Ectodermal cell (in vitro differentiated cells): ENCODE measurements at regions not wholly inside any gene's neighbourhood (a gene's known extent, or its start where the extent isn't known, plus 50 kb on each side); places are given as distances from the start of the nearest gene placed in this dataset.

ENCODE experiments used
- H3K27ac ChIP-seq: 2 replicates; pipeline ENCODE4 v1.7.0; 2013; ENCODE audit warnings: mild to moderate bottlenecking, low read depth, low read length; ENCODE audit not compliant: insufficient read depth, poor library complexity, severe bottlenecking
- H3K27me3 ChIP-seq: 2 replicates; pipeline ENCODE4 v1.7.0; 2013; ENCODE audit warnings: mild to moderate bottlenecking, low read length; ENCODE audit not compliant: insufficient read depth, control insufficient read depth, poor library complexity, severe bottlenecking
- H3K36me3 ChIP-seq: one replicate; pipeline ENCODE4 v1.7.0; 2013; ENCODE audit warnings: low read length; ENCODE audit not compliant: control insufficient read depth, insufficient read depth
- H3K4me1 ChIP-seq: one replicate; pipeline ENCODE4 v1.7.0; 2013; ENCODE audit warnings: low read length; ENCODE audit not compliant: control insufficient read depth, insufficient read depth
- H3K4me3 ChIP-seq: 2 replicates; pipeline ENCODE4 v1.7.0; 2013; ENCODE audit warnings: low read depth, low read length, control low read depth; ENCODE audit not compliant: insufficient read depth
- H3K9me3 ChIP-seq: 2 replicates; pipeline ENCODE4 v1.7.0; 2013; ENCODE audit warnings: mild to moderate bottlenecking, low read length, moderate library complexity; ENCODE audit not compliant: control insufficient read depth
- WGBS, 2 experiments: methylation state at CpG; one replicate each; pipeline ENCODE4 v1.1.7; 2013; ENCODE audit warnings: missing lambda C conversion rate in 2 of 2; 5-methylcytosine and 5-hydroxymethylcytosine counted together

DNA sequence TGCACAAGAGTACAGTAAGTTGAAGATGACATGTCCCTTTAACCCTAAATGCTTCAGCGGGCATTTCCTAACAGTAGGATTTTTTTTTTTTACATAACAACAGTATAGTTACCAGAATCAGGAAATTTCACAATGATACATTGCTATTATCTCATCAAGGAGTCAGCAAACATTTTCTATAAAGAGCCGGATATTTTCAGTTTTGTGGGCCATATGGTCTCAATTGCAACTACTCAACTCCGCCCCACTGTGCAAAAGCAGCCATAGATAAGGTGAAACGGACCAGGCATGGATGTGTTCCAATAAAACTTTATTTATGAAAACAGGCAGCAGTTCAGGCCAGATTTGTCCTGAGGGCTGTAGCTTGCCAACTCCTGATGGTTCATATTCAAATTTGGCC is 130.6 kb downstream of the SMAD6 start:
- no peaks in the 10 kb centered on the region for H3K9me3 ChIP-seq
- H3K27ac ChIP-seq = no peak overlapping the region
- H3K27me3 ChIP-seq = no peaks in the 10 kb centered on the region
- 94 to 98% methylated on average over 3 to 4 of the region's 4 CpGs for WGBS, 2 experiments
- H3K36me3 ChIP-seq = no peaks in the 10 kb centered on the region
- no peak overlapping the region for H3K4me3 ChIP-seq
- H3K4me1 ChIP-seq = peaks cover 14% of the 10 kb centered on the region

DNA sequence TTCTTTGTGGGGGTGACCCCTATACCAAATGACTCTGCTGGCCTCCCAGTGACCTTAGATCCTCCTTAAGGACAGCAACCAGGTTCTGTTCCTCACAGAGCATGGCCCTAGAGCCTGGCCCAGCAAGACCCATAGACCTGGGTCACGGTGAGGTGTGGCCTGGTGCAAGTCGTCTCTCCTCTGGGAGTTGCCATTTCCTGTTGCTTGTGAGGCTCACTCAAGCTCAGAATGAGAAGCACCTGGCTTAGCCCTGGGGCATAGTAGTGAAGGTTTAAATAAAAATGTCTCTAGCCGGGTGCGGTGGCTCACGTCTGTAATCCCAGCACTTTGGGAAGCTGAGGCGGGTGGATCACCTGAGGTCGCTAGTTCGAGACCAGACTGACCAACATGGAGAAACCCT is 131.3 kb downstream of the SMAD6 start:
- Histone ChIP-seq H3K27me3 (no peaks in the 10 kb centered on the region), H3K36me3 (no peaks in the 10 kb centered on the region), H3K4me3 (no peak overlapping the region), H3K9me3 (no peaks in the 10 kb centered on the region), H3K27ac (no peak overlapping the region), H3K4me1 (peaks cover 18% of the 10 kb centered on the region)
- 90 to 96% methylated on average over 8 of the region's 8 CpGs for WGBS, 2 experiments

DNA sequence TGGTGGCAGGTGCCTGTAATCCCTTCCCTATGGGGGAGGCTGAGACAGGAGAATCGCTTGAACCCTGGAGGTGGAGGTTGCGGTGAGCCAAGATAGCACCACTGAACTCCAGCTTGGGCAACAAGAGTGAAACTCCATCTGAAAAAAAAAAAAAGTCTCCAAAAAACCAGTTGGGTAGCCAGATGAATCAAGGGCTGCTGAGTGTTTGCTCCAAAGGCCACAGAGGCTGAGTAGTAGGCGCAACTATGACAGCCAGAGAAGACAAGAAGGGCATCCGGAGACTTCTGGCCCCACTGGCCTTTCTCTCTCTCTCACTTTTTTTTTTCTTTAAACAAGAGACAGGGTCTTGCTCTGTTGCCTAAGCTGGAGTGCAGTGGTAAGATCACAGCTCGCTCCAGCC is 131.8 kb downstream of the SMAD6 start:
- H3K27ac ChIP-seq = no peak overlapping the region
- 90 to 95% methylated on average over 5 of the region's 5 CpGs for WGBS, 2 experiments
- peaks cover 18% of the 10 kb centered on the region for H3K4me1 ChIP-seq

DNA sequence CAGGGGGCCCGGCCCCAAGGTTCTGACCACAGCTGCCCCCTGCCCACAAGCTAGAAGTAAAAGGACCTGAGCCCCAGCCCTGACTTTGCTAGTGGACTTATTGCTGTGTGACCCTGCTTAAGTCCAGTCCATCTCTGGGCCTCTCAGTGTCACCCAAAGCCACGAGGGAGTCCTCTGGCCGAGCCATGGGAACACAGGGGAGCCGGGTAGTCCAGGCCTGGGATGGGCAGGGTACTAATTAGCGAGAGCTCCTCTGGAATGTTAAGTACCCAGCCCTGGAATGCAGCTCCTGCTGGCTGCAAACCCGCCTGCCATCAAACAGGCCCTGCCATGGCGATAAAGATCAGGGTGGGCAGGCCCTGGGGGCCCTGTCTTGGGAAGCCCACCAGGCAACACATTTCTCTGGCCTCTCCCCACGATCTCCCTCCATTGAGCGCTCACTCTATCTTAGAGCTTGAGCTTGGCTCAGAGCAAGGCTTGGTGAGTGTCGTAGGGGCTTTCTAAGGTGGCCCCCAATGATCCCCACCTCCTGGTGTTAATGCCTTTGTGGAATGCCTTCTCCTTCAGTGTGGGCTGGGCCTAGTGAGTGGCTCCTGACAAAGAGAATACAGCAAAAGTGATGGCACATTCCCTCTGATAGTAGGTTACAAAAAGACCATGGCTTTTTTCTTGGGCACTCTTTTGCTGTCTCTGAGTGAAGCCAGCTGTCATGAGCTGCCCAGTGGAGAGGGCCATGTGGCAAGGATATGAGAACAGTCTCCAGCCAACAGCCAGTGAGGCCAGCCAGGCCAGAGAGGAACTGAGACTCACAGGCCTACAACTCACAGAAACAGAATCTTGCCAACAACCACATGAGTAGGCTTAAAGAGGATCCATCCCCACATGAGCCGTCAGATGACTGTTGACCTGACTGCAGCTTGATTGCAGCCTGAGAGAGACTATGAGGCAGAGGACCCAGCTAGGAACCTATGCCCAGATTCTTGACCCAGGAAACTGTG is 133.1 kb downstream of the SMAD6 start:
- Histone ChIP-seq H3K4me3 (no peak overlapping the region), H3K9me3 (no peaks in the 10 kb centered on the region), H3K4me1 (peaks cover 18% of the 10 kb centered on the region), H3K27me3 (no peaks in the 10 kb centered on the region), H3K36me3 (no peaks in the 10 kb centered on the region), H3K27ac (peak overlapping the region; percentile 90)
- 31 to 33% methylated on average over 11 of the region's 11 CpGs for WGBS, 2 experiments

More for the DNA sequence above, 131.8 kb downstream of the SMAD6 start:
- Histone ChIP-seq H3K27me3 (no peaks in the 10 kb centered on the region), H3K4me3 (no peak overlapping the region), H3K36me3 (no peaks in the 10 kb centered on the region), H3K9me3 (no peaks in the 10 kb centered on the region)

DNA sequence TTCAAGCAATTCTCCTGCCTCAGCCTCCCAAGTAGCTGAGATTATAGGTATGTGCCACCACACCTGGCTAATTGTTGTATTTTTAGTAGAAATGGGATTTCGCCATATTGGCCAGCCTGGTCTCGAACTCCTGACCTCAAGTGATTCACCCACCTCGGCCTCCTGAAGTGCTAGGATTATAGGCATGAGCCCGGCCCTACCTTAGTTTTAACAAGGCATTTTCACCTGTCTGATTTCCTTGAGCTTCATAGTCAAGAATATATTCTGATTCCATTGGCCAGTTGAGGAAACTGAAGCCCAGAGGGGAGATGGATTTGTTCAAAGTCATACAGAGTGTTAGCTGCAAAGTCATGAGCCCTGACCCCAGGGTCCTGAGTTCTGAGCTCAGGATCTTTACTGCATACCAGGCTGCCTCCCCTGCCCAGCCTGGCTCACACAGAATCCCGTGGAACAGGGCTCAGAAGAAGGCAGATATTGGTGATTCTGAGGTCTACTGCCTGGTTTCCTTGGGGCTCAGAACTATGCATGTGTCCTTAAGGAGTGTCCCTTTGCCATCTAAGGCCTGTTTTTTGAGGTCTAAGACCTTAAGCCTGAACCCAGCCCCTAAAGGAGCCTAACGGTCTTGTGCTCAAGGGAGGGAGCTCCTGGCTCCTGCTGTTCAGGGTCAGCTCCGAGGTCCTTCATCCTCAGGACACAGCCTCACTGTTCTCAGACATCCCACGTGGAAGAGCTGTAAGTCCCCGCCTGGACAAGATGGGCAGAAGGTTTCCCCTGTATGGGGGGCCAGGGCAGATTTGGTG is 134.4 kb downstream of the SMAD6 start:
- no peaks in the 10 kb centered on the region for H3K9me3 ChIP-seq
- peaks cover 18% of the 10 kb centered on the region for H3K4me1 ChIP-seq
- no peak overlapping the region for H3K27ac ChIP-seq
- 88 to 89% methylated on average over 9 of the region's 9 CpGs for WGBS, 2 experiments
- H3K36me3 ChIP-seq = no peaks in the 10 kb centered on the region
- peaks cover 9% of the 10 kb centered on the region for H3K27me3 ChIP-seq
- no peak overlapping the region for H3K4me3 ChIP-seq

DNA sequence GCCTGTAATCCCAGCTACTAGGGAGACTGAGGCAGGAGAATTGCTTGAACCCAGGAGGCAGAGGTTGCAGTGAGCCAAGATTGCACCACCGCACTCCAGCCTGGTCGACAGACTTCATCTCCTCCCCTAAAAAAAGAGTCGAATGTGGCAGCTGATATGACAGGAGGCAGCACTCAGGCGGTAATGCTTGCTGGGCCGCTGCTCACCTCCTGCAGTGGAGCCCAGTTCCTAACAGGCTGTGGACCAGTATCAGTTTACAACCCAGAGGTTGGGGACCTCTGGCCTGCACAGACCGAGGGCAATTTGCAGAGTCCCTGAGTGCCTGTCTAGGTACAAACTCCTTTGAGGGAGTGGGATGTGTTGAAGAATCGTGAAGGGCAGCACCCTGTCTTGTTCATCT is 136.2 kb downstream of the SMAD6 start:
- Histone ChIP-seq H3K27me3 (peaks cover 24% of the 10 kb centered on the region), H3K4me3 (no peak overlapping the region), H3K27ac (no peak overlapping the region), H3K9me3 (no peaks in the 10 kb centered on the region), H3K36me3 (no peaks in the 10 kb centered on the region), H3K4me1 (peaks cover 18% of the 10 kb centered on the region)
- WGBS, 2 experiments = 72 to 76% methylated on average over 6 to 7 of the region's 7 CpGs

DNA sequence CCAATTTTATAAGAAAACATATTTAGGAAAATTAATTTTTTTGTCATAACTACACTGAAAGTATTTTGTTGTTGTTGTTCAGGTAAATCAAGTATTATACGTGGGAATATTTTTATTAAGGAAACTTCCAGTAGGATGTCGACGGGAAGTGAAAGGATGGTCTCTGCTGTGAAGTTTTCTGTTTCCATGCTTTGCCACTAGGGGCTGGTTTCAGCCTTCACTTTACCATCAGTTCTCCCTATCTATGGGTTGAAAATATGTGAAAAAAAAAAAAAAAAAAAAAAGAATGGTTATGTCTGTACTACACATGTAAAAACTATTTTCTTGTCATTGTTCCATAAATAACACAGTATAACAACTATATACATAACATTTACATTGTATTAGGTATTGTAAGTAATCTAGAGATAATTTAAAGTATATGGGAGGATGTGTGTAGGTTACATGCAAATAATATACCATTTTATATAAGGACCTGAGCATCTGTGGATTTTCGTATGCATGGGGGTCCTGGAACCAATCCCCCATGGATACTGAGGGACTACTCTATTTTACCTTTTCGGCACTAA is 136.7 kb downstream of the SMAD6 start:
- H3K36me3 ChIP-seq = no peaks in the 10 kb centered on the region
- peaks cover 18% of the 10 kb centered on the region for H3K4me1 ChIP-seq
- peaks cover 30% of the 10 kb centered on the region for H3K27me3 ChIP-seq
- H3K27ac ChIP-seq = no peak overlapping the region
- no peak overlapping the region for H3K4me3 ChIP-seq
- 45 to 58% methylated on average over 5 of the region's 5 CpGs for WGBS, 2 experiments
- H3K9me3 ChIP-seq = no peaks in the 10 kb centered on the region

DNA sequence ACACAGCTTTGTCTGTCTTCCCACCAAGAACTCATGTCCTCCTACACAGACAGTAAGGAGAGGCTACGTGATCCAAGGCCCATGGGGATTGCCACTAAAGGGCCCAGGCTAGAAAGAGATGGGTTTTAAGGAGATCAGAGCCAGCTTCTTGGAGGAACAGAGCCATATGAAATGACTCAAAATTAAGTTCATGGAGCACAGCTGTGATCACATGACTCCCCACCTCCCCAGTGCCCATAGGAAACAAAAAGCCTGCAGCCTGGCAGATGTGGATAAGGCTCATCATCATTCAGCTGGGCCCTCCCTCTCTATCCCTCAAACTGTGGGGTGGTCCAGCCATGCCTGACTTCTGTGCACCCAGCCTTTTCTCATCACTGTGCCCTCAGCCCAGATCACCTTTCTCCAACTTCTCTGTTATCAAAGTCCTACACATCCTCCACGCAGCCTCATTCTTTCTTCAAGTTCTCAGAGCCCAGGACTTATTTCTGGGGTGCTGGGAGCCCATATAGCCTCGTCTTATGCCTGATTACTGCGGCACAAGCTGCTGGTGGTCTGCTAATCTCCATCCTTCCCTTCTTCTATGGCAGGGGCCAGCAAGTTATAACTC is 137.6 kb downstream of the SMAD6 start:
- Histone ChIP-seq H3K27ac (no peak overlapping the region), H3K9me3 (no peaks in the 10 kb centered on the region), H3K36me3 (no peaks in the 10 kb centered on the region), H3K4me1 (peaks cover 14% of the 10 kb centered on the region), H3K4me3 (no peak overlapping the region), H3K27me3 (peaks cover 38% of the 10 kb centered on the region)
- WGBS, 2 experiments = 90 to 93% methylated on average over 4 of the region's 4 CpGs

DNA sequence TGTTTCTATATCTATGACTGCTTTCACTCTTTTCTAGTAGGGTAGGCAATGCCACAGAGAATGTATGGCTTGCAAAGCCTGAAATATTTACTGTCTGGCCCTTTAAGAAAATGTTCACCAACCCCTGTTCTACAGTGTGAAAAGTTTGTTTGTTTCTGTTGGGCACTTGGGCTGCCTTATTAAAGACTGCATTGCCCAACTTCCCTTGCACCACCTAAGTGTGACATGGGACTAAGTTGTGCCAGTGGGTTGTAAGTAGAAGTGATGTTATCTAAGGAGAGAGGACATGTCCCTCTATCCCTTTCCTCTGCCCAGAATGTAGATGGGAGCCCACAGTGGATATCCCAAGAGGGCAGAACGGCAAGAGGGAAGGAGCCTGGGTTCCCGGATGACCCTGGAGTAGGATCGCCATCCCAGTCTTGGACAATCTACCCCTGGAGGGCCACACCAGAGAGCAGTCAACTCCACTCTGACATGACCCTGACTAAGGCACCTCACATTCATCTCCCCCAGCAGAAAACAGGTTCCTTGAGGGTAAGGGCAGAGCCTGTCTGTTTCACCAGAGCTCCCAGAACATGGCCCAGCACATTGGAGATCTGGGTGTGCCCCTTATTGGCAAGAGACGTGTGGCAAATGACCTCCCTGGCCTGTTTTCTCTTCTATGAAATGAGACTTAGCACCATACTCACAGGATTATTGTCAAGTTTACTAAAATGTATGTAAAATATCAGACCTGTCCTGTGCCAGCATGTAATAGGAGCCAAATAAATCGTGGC is 138.8 kb downstream of the SMAD6 start:
- 91 to 92% methylated on average over 5 of the region's 5 CpGs for WGBS, 2 experiments
- Histone ChIP-seq H3K9me3 (no peaks in the 10 kb centered on the region), H3K27ac (no peak overlapping the region), H3K4me3 (no peak overlapping the region), H3K4me1 (peaks cover 4% of the 10 kb centered on the region), H3K27me3 (peaks cover 41% of the 10 kb centered on the region), H3K36me3 (no peaks in the 10 kb centered on the region)
